SK-N-SH (cell line): ENCODE measurements at regions not wholly inside any gene's neighbourhood (a gene's known extent, or its start where the extent isn't known, plus 50 kb on each side); places are given as distances from the start of the nearest gene placed in this dataset.

Experiments
- CTCF ChIA-PET: fragments of 300-600, 350-600 bp; formaldehyde crosslinking; extraction: SDS; loops from one replicate; lab custom pipeline; 2021; lab: Yijun Ruan, JAX
- POLR2A ChIA-PET: fragments of 350-600 bp; sonication (Branson Sonifier 250); formaldehyde crosslinking; extraction: SDS; loops from one replicate; lab custom pipeline; 2020; ENCODE audit warnings: antibody characterized with exemption, inconsistent platforms; lab: Yijun Ruan, JAX
- DNase-seq: peaks from one replicate; pipeline ENCODE4 v3.0.0; 2012
- H2AFZ ChIP-seq: fragments of 200-600 bp; sonication (generic); 2 replicates; pipeline ENCODE4 v1.8.1; 2016; ENCODE audit warnings: antibody characterized with exemption, mild to moderate bottlenecking, low read depth
- H3F3A ChIP-seq: fragments of 200-600 bp; sonication (generic); replicated peaks from 2 replicates; pipeline ENCODE3; 2016; ENCODE audit warnings: antibody characterized with exemption, mild to moderate bottlenecking; ENCODE audit not compliant: insufficient read depth
- H3K27ac ChIP-seq, 2 experiments: fragments of 200-500 bp in 1 of 2; fragments of 200-600 bp in 1 of 2; sonication (Bioruptor generic) in 1 of 2; sonication (generic), shearing (Covaris generic) in 1 of 2; 2 replicates each; pipeline versions ENCODE4 v1.5.1 to v1.6.1; 2014 to 2016; ENCODE audit warnings: low read depth in 2 of 2, inconsistent platforms in 1 of 2, low read length in 1 of 2, mild to moderate bottlenecking in 1 of 2, mixed read lengths in 1 of 2
- H3K27me3 ChIP-seq: fragments of 200-600 bp; sonication (generic), shearing (Covaris generic); 2 replicates; pipeline ENCODE4 v1.6.1; 2016; ENCODE audit warnings: mixed run types; ENCODE audit not compliant: insufficient read depth
- H3K36me3 ChIP-seq, 2 experiments: fragments of 200-500 bp in 1 of 2; fragments of 200-600 bp in 1 of 2; sonication (Bioruptor generic) in 1 of 2; sonication (generic) in 1 of 2; replicated peaks in 1 of 2; 2 replicates each; pipeline versions ENCODE3 to v1.5.1; 2014 to 2016; ENCODE audit warnings: low read length in 1 of 2, mild to moderate bottlenecking in 1 of 2; ENCODE audit not compliant: insufficient read depth in 2 of 2, control insufficient read depth in 1 of 2
- H3K4me1 ChIP-seq, 2 experiments: fragments of 200-500 bp in 1 of 2; fragments of 200-600 bp in 1 of 2; sonication (Bioruptor generic) in 1 of 2; sonication (generic), shearing (Covaris generic) in 1 of 2; 2 replicates each; pipeline versions ENCODE4 v1.5.1 to v1.6.1; 2014 to 2016; ENCODE audit warnings: low read depth in 1 of 2, low read length in 1 of 2, mixed run types in 1 of 2; ENCODE audit not compliant: insufficient read depth in 2 of 2, control insufficient read depth in 1 of 2
- H3K4me2 ChIP-seq: fragments of 200-600 bp; sonication (generic), shearing (Covaris generic); 2 replicates; pipeline ENCODE4 v1.6.1; 2017; ENCODE audit warnings: mixed run types
- H3K4me3 ChIP-seq, 2 experiments: fragments of 200-500 bp in 1 of 2; fragments of 200-600 bp in 1 of 2; sonication (Bioruptor generic) in 1 of 2; sonication (generic), shearing (Covaris generic) in 1 of 2; 2 replicates each; pipeline versions ENCODE4 v1.5.1 to v1.8.1; 2014 to 2016; ENCODE audit warnings: low read depth in 2 of 2, inconsistent platforms in 1 of 2, low read length in 1 of 2, mild to moderate bottlenecking in 1 of 2, mixed read lengths in 1 of 2, moderate library complexity in 1 of 2
- H3K79me2 ChIP-seq: fragments of 200-600 bp; sonication (generic); 2 replicates; pipeline ENCODE4 v1.8.1; 2017; ENCODE audit warnings: mild to moderate bottlenecking; ENCODE audit not compliant: insufficient read depth
- H3K9ac ChIP-seq: fragments of 200-600 bp; sonication (generic); 2 replicates; pipeline ENCODE4 v1.6.1; 2017; ENCODE audit warnings: mixed run types
- H3K9me2 ChIP-seq: fragments of 200-600 bp; sonication (generic); 2 replicates; pipeline ENCODE4 v1.6.1; 2017; ENCODE audit warnings: mixed run types
- H3K9me3 ChIP-seq: fragments of 200-600 bp; sonication (generic); 2 replicates; pipeline ENCODE4 v1.6.1; 2017; ENCODE audit warnings: mixed run types, mild to moderate bottlenecking, moderate library complexity
- H4K20me1 ChIP-seq: fragments of 200-600 bp; sonication (generic); 2 replicates; pipeline ENCODE4 v1.6.1; 2017; ENCODE audit warnings: mild to moderate bottlenecking, mixed run types; ENCODE audit not compliant: insufficient read depth
- CTCF ChIP-seq: fragments of 200-600 bp; sonication (generic); IDR thresholded peaks from 2 replicates; pipeline ENCODE4 v1.6.1; 2017; ENCODE audit warnings: antibody characterized with exemption, mild to moderate bottlenecking, moderate library complexity
- EZH2phosphoT487 ChIP-seq: fragments of 200-600 bp; sonication (generic); IDR thresholded peaks from 2 replicates; pipeline ENCODE4 v1.6.1; 2017; ENCODE audit warnings: low read depth, mixed run types, mild to moderate bottlenecking, antibody characterized with exemption, moderate library complexity, borderline replicate concordance
- FOSL2 ChIP-seq: IDR thresholded peaks from 2 replicates; pipeline ENCODE4 v1.4.0; 2012; ENCODE audit warnings: low read depth, mild to moderate bottlenecking, moderate library complexity, borderline replicate concordance
- FOXM1 ChIP-seq: IDR thresholded peaks from 2 replicates; pipeline ENCODE4 v1.4.0; 2012; ENCODE audit warnings: low read depth, mild to moderate bottlenecking
- GABPA ChIP-seq: IDR thresholded peaks from 2 replicates; pipeline ENCODE4 v1.4.0; 2012; ENCODE audit warnings: low read depth, mild to moderate bottlenecking
- GATA2 ChIP-seq: sonication (generic); formaldehyde crosslinking; IDR thresholded peaks from 2 replicates; pipeline ENCODE4 v1.5.0; 2020; ENCODE audit warnings: mild to moderate bottlenecking, missing genetic modification reagents
- JUND ChIP-seq: IDR thresholded peaks from 2 replicates; pipeline ENCODE4 v1.4.0; 2012
- MEF2A ChIP-seq: IDR thresholded peaks from 2 replicates; pipeline ENCODE4 v1.4.0; 2012; ENCODE audit warnings: low read depth, borderline replicate concordance
- PBX3 ChIP-seq: IDR thresholded peaks from 2 replicates; pipeline ENCODE4; 2012
- POLR2AphosphoS5 ChIP-seq: IDR thresholded peaks from 2 replicates; pipeline ENCODE4 v1.6.1; 2012; ENCODE audit warnings: low read depth, low read length
- RAD21 ChIP-seq: IDR thresholded peaks from 2 replicates; pipeline ENCODE4 v1.6.1; 2012; ENCODE audit warnings: mild to moderate bottlenecking, low read length
- RCOR1 ChIP-seq: fragments of 150-350 bp; IDR thresholded peaks from 2 replicates; pipeline ENCODE4 v1.6.1; 2017; ENCODE audit warnings: antibody characterized with exemption, low read length
- REST ChIP-seq: IDR thresholded peaks from 2 replicates; pipeline ENCODE4 v1.6.1; 2012; ENCODE audit warnings: mild to moderate bottlenecking, low read depth, low read length, moderate library complexity
- RFX5 ChIP-seq: IDR thresholded peaks from 2 replicates; pipeline ENCODE4 v1.6.1; 2012; ENCODE audit warnings: mild to moderate bottlenecking, improper control_type of control experiment, low read length
- SIN3A ChIP-seq: IDR thresholded peaks from 2 replicates; pipeline ENCODE4 v1.6.1; 2012; ENCODE audit warnings: low read depth, mild to moderate bottlenecking, low read length, moderate library complexity, borderline replicate concordance
- SMC3 ChIP-seq: IDR thresholded peaks from 2 replicates; pipeline ENCODE4 v1.6.1; 2012; ENCODE audit warnings: low read depth, low read length, improper control_type of control experiment
- TAF1 ChIP-seq: IDR thresholded peaks from 2 replicates; pipeline ENCODE4 v1.6.1; 2012; ENCODE audit warnings: low read depth, mild to moderate bottlenecking, low read length, moderate library complexity, borderline replicate concordance
- USF2 ChIP-seq: fragments of 150-350 bp; IDR thresholded peaks from 2 replicates; pipeline ENCODE4 v1.6.1; 2017; ENCODE audit warnings: antibody characterized with exemption, low read length, low read depth, borderline replicate concordance
- YY1 ChIP-seq: IDR thresholded peaks from 2 replicates; pipeline ENCODE4 v1.4.0; 2012; ENCODE audit warnings: low read depth, mild to moderate bottlenecking
- ZBTB33 ChIP-seq: IDR thresholded peaks from 2 replicates; pipeline ENCODE4 v1.4.0; 2012; ENCODE audit warnings: low read depth, borderline replicate concordance
- WGBS: methylation state at CpG from one replicate; pipeline ENCODE4 v1.1.6; 2017; ENCODE audit warnings: low lambda C conversion rate; 5-methylcytosine and 5-hydroxymethylcytosine counted together

- H3K9me2 ChIP-seq = no peaks in the 10 kb centered on the region; the same call in 1 of the 2 replicates
- H3K79me2 ChIP-seq = no peaks in the 10 kb centered on the region
- no peaks in the 10 kb centered on the region for H3K9me3 ChIP-seq
- H3F3A ChIP-seq = no peaks in the 10 kb centered on the region
- no peaks in the 10 kb centered on the region for H3K4me1 ChIP-seq
- no peaks in the 10 kb centered on the region for H3K36me3 ChIP-seq
- no peak for DNase-seq
- H2AFZ ChIP-seq = no peak overlapping the region
- ChIA-PET POLR2A (no interaction called here), CTCF (interaction anchor here (7.2 kb wide), 1 partner anchor 10 kb away, joined by 35 read pairs; no protein-coding TSS in a partner anchor)
- H3K9ac ChIP-seq = no peak overlapping the region
- no peaks in the 10 kb centered on the region for H4K20me1 ChIP-seq
- H3K4me2 ChIP-seq = no peak overlapping the region
- H3K27me3 ChIP-seq = no peaks in the 10 kb centered on the region
- TF ChIP-seq GATA2 (no peak), USF2 (no peak), RCOR1 (no peak), FOXM1 (no peak), PBX3 (no peak), MEF2A (no peak), EZH2phosphoT487 (no peak), RFX5 (no peak), SIN3A (no peak), POLR2AphosphoS5 (no peak), RAD21 (no peak), JUND (no peak), FOSL2 (no peak), YY1 (no peak)
- H3K27ac ChIP-seq = no peak overlapping the region
- no peak overlapping the region for H3K4me3 ChIP-seq
- WGBS = 77% methylated on average over 2 of the region's 2 CpGs
Measured at GRCh38 chr7:80070391-80070790, 64.2 kb upstream of the GNAI1 start.

- H3K36me3 ChIP-seq = no peaks in the 10 kb centered on the region
- H3K4me1 ChIP-seq = peaks cover 0 to 3% of the 10 kb centered on the region in 2 experiments; a peak in 2 of 4 replicates
- H3F3A ChIP-seq = peaks cover 5% of the 10 kb centered on the region
- H3K4me3 ChIP-seq = no peak overlapping the region
- H4K20me1 ChIP-seq = no peaks in the 10 kb centered on the region
- no peak overlapping the region for H3K27ac ChIP-seq
- no peak for DNase-seq
- H3K9ac ChIP-seq = no peak overlapping the region
- no peak overlapping the region for H2AFZ ChIP-seq
- H3K4me2 ChIP-seq = no peak overlapping the region
- H3K79me2 ChIP-seq = no peaks in the 10 kb centered on the region
- WGBS = 81% methylated on average over 1 of the region's 1 CpG
- ChIA-PET CTCF (interaction anchor here (1.1 to 1.4 kb wide), 2 partner anchors 19 to 326 kb away, joined by 3 read pairs; no protein-coding TSS in a partner anchor), POLR2A (no interaction called here)
- H3K9me3 ChIP-seq = 0 out of 2 replicates have a peak, but pooled peaks cover 7% of the 10 kb centered on the region
- no peaks in the 10 kb centered on the region for H3K27me3 ChIP-seq
- no peaks in the 10 kb centered on the region; the same call in 1 of the 2 replicates for H3K9me2 ChIP-seq
- TF ChIP-seq RAD21 = no peak
- no peak for TF ChIP-seq CTCF
- no peak for TF ChIP-seq MEF2A
- TF ChIP-seq SMC3 = no peak
- TF ChIP-seq TAF1 = no peak
- TF ChIP-seq RCOR1 = no peak
- TF ChIP-seq GATA2 = no peak
- no peak for TF ChIP-seq REST
- no peak for TF ChIP-seq ZBTB33
- no peak for TF ChIP-seq GABPA
Measured at GRCh38 chr7:80066639-80067038, 68.0 kb upstream of the GNAI1 start.
